ENCODE measurements at regions not wholly inside any gene's neighbourhood (a gene's known extent, or its start where the extent isn't known, plus 50 kb on each side); places are given as distances from the start of the nearest gene placed in this dataset.

GRCh38 chr7:90094030-90094429 is 60.2 kb upstream of the STEAP1 start:
- Mint-ChIP-seq H3K9me3 (ENCODE audit: unreplicated experiment) (peaks cover 5% of the 10 kb centered on the region), H3K4me3 (ENCODE audit: unreplicated experiment) (no peak overlapping the region), H3K36me3 (ENCODE audit: unreplicated experiment) (no peaks in the 10 kb centered on the region), H3K27me3 (ENCODE audit: unreplicated experiment) (no peaks in the 10 kb centered on the region), H3K27ac (ENCODE audit: unreplicated experiment) (no peak overlapping the region), H3K4me1 (ENCODE audit: unreplicated experiment) (no peaks in the 10 kb centered on the region)
- no peak for DNase-seq (ENCODE audit: extremely low spot score, unreplicated experiment)
- TF ChIP-seq CTCF (IDR thresholded peaks at IDR 0.05) = no peak

Data from osteocyte (in vitro differentiated cells).